A549 (cell line): ENCODE measurements at regions not wholly inside any gene's neighbourhood (a gene's known extent, or its start where the extent isn't known, plus 50 kb on each side); places are given as distances from the start of the nearest gene placed in this dataset.

Source experiments
- ATAC-seq, 2 experiments: fragments of 200-7000 bp in 1 of 2; fragments of >200 bp in 1 of 2; cut with Nextera tagmentation in 1 of 2; cut with Tn5 transposase in 1 of 2; 3 replicates each; pipeline versions ENCODE4 v1.8.0 to v1.9.1; 2018 to 2020; ENCODE audit warnings: mild to moderate bottlenecking in 1 of 2, moderate library complexity in 1 of 2
- CTCF ChIA-PET: fragments of 300-600 bp; sonication (Branson Sonifier 250); formaldehyde crosslinking; extraction: SDS; loops from one replicate; lab custom pipeline; 2021; ENCODE audit warnings: antibody characterized with exemption, inconsistent platforms; lab: Yijun Ruan, JAX
- POLR2A ChIA-PET: fragments of 350-600 bp; formaldehyde crosslinking; extraction: SDS; loops from one replicate; lab custom pipeline; 2021; ENCODE audit warnings: antibody characterized with exemption, inconsistent platforms; lab: Yijun Ruan, JAX
- DNase-seq, 2 experiments: peaks; one replicate each; pipeline versions ENCODE4 v3.0.0 to v3.0.0-alpha.2; 2011 to 2016; ENCODE audit warnings: low read depth in 1 of 2, low spot score in 1 of 2
- FAIRE-seq: peaks from 2 replicates; lab custom pipeline; 2011; peaks lifted over from hg19 to GRCh38; lab: Jason Lieb, UNC
- H3K27ac ChIP-seq, 2 experiments: fragments of >200 bp; sonication (Bioruptor Twin); formaldehyde crosslinking; 3 replicates each; pipeline ENCODE4 v1.5.1; 2016 to 2017
- H3K4me1 ChIP-seq: fragments of >200 bp; sonication (Bioruptor Twin); formaldehyde crosslinking; 3 replicates; pipeline ENCODE4 v1.6.1; 2016
- H3K4me2 ChIP-seq: fragments of >200 bp; sonication (Bioruptor Twin); formaldehyde crosslinking; 3 replicates; pipeline ENCODE4 v1.6.1; 2016
- H3K4me3 ChIP-seq: fragments of >200 bp; sonication (Bioruptor Twin); formaldehyde crosslinking; 3 replicates; pipeline ENCODE4 v1.5.1; 2016
- H3K9me3 ChIP-seq: fragments of >200 bp; sonication (Bioruptor Twin); formaldehyde crosslinking; 3 replicates; pipeline ENCODE4 v1.6.1; 2016
- CBX2 ChIP-seq: fragments of 200-600 bp; sonication (generic); IDR thresholded peaks from 2 replicates; pipeline ENCODE4 v1.6.1; 2016; ENCODE audit warnings: low read depth, mild to moderate bottlenecking, borderline replicate concordance
- CEBPB ChIP-seq, 2 experiments: fragments of >200 bp in 1 of 2; sonication (Bioruptor Twin) in 1 of 2; formaldehyde crosslinking in 1 of 2; IDR thresholded peaks; 2 replicates each; pipeline ENCODE4 v1.6.1; 2012 to 2016
- CHD2 ChIP-seq: fragments of 150-350 bp; IDR thresholded peaks from 2 replicates; pipeline ENCODE4 v1.6.1; 2014; ENCODE audit warnings: low read length; ENCODE audit not compliant: partially characterized antibody
- CTCF ChIP-seq: fragments of >200 bp; sonication (Bioruptor Twin); formaldehyde crosslinking; IDR thresholded peaks from 3 replicates; pipeline ENCODE4 v1.5.1; 2016
- EP300 ChIP-seq, 2 experiments: fragments of >200 bp; sonication (Bioruptor Twin); formaldehyde crosslinking; IDR thresholded peaks; 2 replicates in 1 of 2; 3 replicates in 1 of 2; pipeline ENCODE4 v1.6.1; 2016 to 2017
- ESRRA ChIP-seq: fragments of 150-350 bp; IDR thresholded peaks from 2 replicates; pipeline ENCODE4 v1.6.1; 2014; ENCODE audit warnings: mild to moderate bottlenecking, low read length, borderline replicate concordance
- FOSL2 ChIP-seq, 2 experiments: fragments of 450-650 bp in 1 of 2; fragments of >200 bp in 1 of 2; sonication (Bioruptor Twin) in 1 of 2; formaldehyde crosslinking; IDR thresholded peaks; 2 replicates each; pipeline versions ENCODE4 v1.5.0 to v1.6.1; 2016 to 2020; ENCODE audit warnings: mild to moderate bottlenecking in 1 of 2, moderate library complexity in 1 of 2
- FOXS1 ChIP-seq: fragments of 250-450 bp; sonication (Bioruptor Pico); IDR thresholded peaks from 2 replicates; pipeline ENCODE4 v1.5.0; 2020; ENCODE audit warnings: mild to moderate bottlenecking, moderate library complexity
- HES2 ChIP-seq: fragments of >200 bp; sonication (Bioruptor Twin); formaldehyde crosslinking; IDR thresholded peaks from 2 replicates; pipeline ENCODE4 v1.6.1; 2016
- HOXB5 ChIP-seq: fragments of 250-450 bp; sonication (Bioruptor Pico); IDR thresholded peaks from 2 replicates; pipeline ENCODE4 v1.5.0; 2020; ENCODE audit warnings: mild to moderate bottlenecking, moderate library complexity
- JUN ChIP-seq, 2 experiments: fragments of >200 bp; sonication (Bioruptor Twin); formaldehyde crosslinking; IDR thresholded peaks; 2 replicates in 1 of 2; 3 replicates in 1 of 2; pipeline ENCODE4 v1.6.1; 2016 to 2017
- MAZ ChIP-seq: fragments of 150-350 bp; IDR thresholded peaks from 2 replicates; pipeline ENCODE4 v1.6.1; 2014; ENCODE audit warnings: antibody characterized with exemption, low read depth, low read length, borderline replicate concordance
- NR3C1 ChIP-seq: fragments of >200 bp; sonication (Bioruptor Twin); formaldehyde crosslinking; IDR thresholded peaks from 3 replicates; pipeline ENCODE4 v1.6.1; 2017
- POLR2AphosphoS2 ChIP-seq: conservative IDR thresholded peaks from 2 replicates; pipeline ENCODE4 v1.6.1; 2012; ENCODE audit warnings: low read length, improper control_type of control experiment, inconsistent platforms
- RARB ChIP-seq: fragments of 250-450 bp; sonication (Bioruptor Pico); IDR thresholded peaks from 2 replicates; pipeline ENCODE4 v1.8.0; 2021; ENCODE audit warnings: mild to moderate bottlenecking, moderate library complexity
- RNF2 ChIP-seq: fragments of 200-600 bp; sonication (generic); IDR thresholded peaks from 2 replicates; pipeline ENCODE4 v1.6.1; 2016; ENCODE audit warnings: low read depth, mild to moderate bottlenecking, antibody characterized with exemption, moderate library complexity, borderline replicate concordance
- SMC3 ChIP-seq: fragments of >200 bp; sonication (Bioruptor Twin); formaldehyde crosslinking; IDR thresholded peaks from 3 replicates; pipeline ENCODE4 v1.6.1; 2018; ENCODE audit warnings: inconsistent platforms
- SREBF2 ChIP-seq: fragments of 450-650 bp; IDR thresholded peaks from 2 replicates; pipeline ENCODE4 v1.6.1; 2014; ENCODE audit warnings: mild to moderate bottlenecking, moderate library complexity
- TFCP2L1 ChIP-seq: fragments of 250-450 bp; sonication (Bioruptor Pico); IDR thresholded peaks from 2 replicates; pipeline ENCODE4 v1.5.0; 2021; ENCODE audit warnings: mild to moderate bottlenecking
- TP53 ChIP-seq: fragments of 250-450 bp; sonication (Bioruptor Pico); IDR thresholded peaks from 2 replicates; pipeline ENCODE4 v1.5.0; 2021; ENCODE audit warnings: mild to moderate bottlenecking, moderate library complexity
- USF2 ChIP-seq: fragments of 450-650 bp; IDR thresholded peaks from 2 replicates; pipeline ENCODE4 v1.6.1; 2014; ENCODE audit warnings: antibody characterized with exemption
- ZC3H11A ChIP-seq: fragments of 450-650 bp; IDR thresholded peaks from 2 replicates; pipeline ENCODE4 v1.6.1; 2014; ENCODE audit warnings: antibody characterized with exemption, mild to moderate bottlenecking
- WGBS: methylation state at CpG from one replicate; pipeline ENCODE4 v1.1.6; 2017; ENCODE audit errors: missing lambda C conversion rate; 5-methylcytosine and 5-hydroxymethylcytosine counted together

GRCh38 chr13:24605923-24606372 lies 74.3 kb upstream of the ATP12A start (continued):
- no peak for TF ChIP-seq CHD2
- 0 out of 3 replicates have a peak, but pooled peaks have one; percentile 15 for TF ChIP-seq CTCF
- TF ChIP-seq USF2, result no peak
- no peak for TF ChIP-seq MAZ
- no peak for TF ChIP-seq NR3C1
- TF ChIP-seq POLR2AphosphoS2, result no peak
- no peak for TF ChIP-seq HOXB5
- no peak for TF ChIP-seq TP53 (CRISPR knock-in tag)
- TF ChIP-seq RNF2, result no peak

GRCh38 chr13:24606486-24607170 lies 73.6 kb upstream of the ATP12A start:
- H3K4me1 ChIP-seq, result no peaks in the 10 kb centered on the region
- WGBS, result no CpG with 5 or more reads among the region's 6 CpGs
- POLR2A ChIA-PET, result no interaction called here

GRCh38 chr13:24610956-24611355 lies 69.3 kb upstream of the ATP12A start:
- ATAC-seq (no peak), FAIRE-seq (no peak), DNase-seq (no peak)
- WGBS, result 40% methylated on average over 3 of the region's 3 CpGs
- H3K27ac ChIP-seq, result no peak overlapping the region
- TF ChIP-seq EP300 (IDR thresholded peaks at IDR 0.05) (no peak), JUN (IDR thresholded peaks at IDR 0.05) (no peak), HES2 (no peak), TFCP2L1 (CRISPR knock-in tag) (no peak), RNF2 (no peak), FOSL2 (IDR thresholded peaks at IDR 0.05) (no peak), FOSL2 (CRISPR knock-in tag; IDR thresholded peaks at IDR 0.05) (no peak), RARB (CRISPR knock-in tag) (no peak), FOXS1 (no peak), ZC3H11A (no peak), CEBPB (IDR thresholded peaks at IDR 0.05) (no peak), SMC3 (no peak), ESRRA (no peak)
- TF ChIP-seq, all 56 proteins: peak for 0
- ChIA-PET POLR2A (no interaction called here), CTCF (no interaction called here)
- Histone ChIP-seq H3K4me1 (no peaks in the 10 kb centered on the region), H3K4me2 (no peak overlapping the region), H3K4me3 (no peak overlapping the region), H3K9me3 (no peaks in the 10 kb centered on the region)

More at GRCh38 chr13:24606486-24607170, 73.6 kb upstream of the ATP12A start:
- H3K9me3 ChIP-seq, result no peaks in the 10 kb centered on the region
- ATAC-seq, result no peak
- CTCF ChIA-PET, result interaction anchor here (0.5 to 2.7 kb wide), 9 partner anchors 10 to 121 kb away, joined by 3 to 13 read pairs (median 3); no protein-coding TSS in a partner anchor
- H3K27ac ChIP-seq, result no peak overlapping the region
- TF ChIP-seq EP300 (IDR thresholded peaks at IDR 0.05), result no peak
- no peak for TF ChIP-seq CBX2
- TF ChIP-seq SREBF2, result no peak
- TF ChIP-seq, all 56 proteins: peak for 0
- no peak overlapping the region for H3K4me2 ChIP-seq
- DNase-seq (no peak), FAIRE-seq (no peak)
- no peak overlapping the region for H3K4me3 ChIP-seq
